Adipocyte (in vitro differentiated cells): ENCODE measurements at regions not wholly inside any gene's neighbourhood (a gene's known extent, or its start where the extent isn't known, plus 50 kb on each side); places are given as distances from the start of the nearest gene placed in this dataset.

ENCODE experiments used
- DNase-seq: peaks from one replicate; pipeline ENCODE4 v3.0.0-alpha.2; 2015; ENCODE audit warnings: low read depth
- H3K27me3 ChIP-seq: replicated peaks from 2 replicates; pipeline ENCODE4 v1.7.0; 2013; ENCODE audit warnings: mild to moderate bottlenecking, low read length, moderate library complexity; ENCODE audit not compliant: control insufficient read depth, insufficient read depth
- H3K36me3 ChIP-seq: 2 replicates; pipeline ENCODE4 v1.7.0; 2013; ENCODE audit warnings: low read length, mild to moderate bottlenecking, moderate library complexity; ENCODE audit not compliant: control insufficient read depth, insufficient read depth, severe bottlenecking
- H3K4me1 ChIP-seq: 2 replicates; pipeline ENCODE4 v1.7.0; 2013; ENCODE audit warnings: mild to moderate bottlenecking, low read length, moderate library complexity; ENCODE audit not compliant: control insufficient read depth, insufficient read depth
- H3K4me3 ChIP-seq: 2 replicates; pipeline ENCODE4 v1.7.0; 2013; ENCODE audit warnings: mild to moderate bottlenecking, low read length, moderate library complexity
- H3K9ac ChIP-seq: 2 replicates; pipeline ENCODE4 v1.7.0; 2013; ENCODE audit warnings: mild to moderate bottlenecking, low read length, moderate library complexity
- H3K9me3 ChIP-seq: 2 replicates; pipeline ENCODE4 v1.7.0; 2013; ENCODE audit warnings: mild to moderate bottlenecking, low read length, moderate library complexity; ENCODE audit not compliant: control insufficient read depth

DNA sequence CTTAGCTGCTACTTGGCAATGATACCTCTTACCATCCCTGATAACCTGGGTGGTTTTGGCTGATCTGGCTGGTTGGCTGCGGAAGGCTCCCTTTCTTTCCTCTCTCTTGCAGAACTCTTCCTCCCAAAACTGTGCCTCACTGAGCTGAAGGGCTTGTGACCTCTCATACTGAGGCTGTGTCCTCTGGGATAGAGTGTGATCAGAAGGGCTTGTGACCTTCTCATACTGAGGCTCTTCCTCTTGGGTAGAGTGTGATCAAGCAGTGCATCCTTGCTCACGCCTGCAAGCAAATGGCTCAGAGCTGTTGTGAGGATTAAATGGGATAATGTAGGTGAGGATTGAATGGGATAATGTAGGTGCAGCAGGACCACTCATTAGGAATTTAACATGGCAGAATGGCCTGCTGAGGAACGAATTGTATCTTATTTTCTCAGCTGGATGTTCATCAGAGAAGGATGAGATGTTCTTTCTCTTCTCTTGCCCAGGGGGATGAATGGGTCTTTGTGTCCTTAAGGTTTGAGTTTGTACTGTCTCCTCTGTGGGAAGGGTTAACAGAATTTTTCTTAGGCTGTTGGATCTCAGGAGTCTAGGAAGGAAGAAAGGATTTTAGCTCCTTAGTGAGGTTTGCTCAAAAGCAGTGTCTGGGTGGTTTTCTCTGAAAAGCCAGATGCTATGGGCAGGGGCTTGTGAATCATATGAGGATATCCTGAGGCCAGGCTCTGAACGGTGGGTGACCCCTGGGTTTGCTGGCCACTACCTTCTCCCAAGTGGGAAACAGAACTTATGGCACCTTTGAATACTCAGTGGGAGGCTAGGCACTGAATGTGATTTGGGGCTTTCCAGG is 130.0 kb upstream of the HS3ST2 start:
- no peak for DNase-seq
- H3K36me3 ChIP-seq = no peaks in the 10 kb centered on the region
- peaks cover 17% of the 10 kb centered on the region for H3K9me3 ChIP-seq
- peak overlapping the region; percentile 78 for H3K9ac ChIP-seq
- peaks cover 34% of the 10 kb centered on the region for H3K4me1 ChIP-seq
- H3K27me3 ChIP-seq = peaks cover 11% of the 10 kb centered on the region
- H3K4me3 ChIP-seq = no peak overlapping the region

DNA sequence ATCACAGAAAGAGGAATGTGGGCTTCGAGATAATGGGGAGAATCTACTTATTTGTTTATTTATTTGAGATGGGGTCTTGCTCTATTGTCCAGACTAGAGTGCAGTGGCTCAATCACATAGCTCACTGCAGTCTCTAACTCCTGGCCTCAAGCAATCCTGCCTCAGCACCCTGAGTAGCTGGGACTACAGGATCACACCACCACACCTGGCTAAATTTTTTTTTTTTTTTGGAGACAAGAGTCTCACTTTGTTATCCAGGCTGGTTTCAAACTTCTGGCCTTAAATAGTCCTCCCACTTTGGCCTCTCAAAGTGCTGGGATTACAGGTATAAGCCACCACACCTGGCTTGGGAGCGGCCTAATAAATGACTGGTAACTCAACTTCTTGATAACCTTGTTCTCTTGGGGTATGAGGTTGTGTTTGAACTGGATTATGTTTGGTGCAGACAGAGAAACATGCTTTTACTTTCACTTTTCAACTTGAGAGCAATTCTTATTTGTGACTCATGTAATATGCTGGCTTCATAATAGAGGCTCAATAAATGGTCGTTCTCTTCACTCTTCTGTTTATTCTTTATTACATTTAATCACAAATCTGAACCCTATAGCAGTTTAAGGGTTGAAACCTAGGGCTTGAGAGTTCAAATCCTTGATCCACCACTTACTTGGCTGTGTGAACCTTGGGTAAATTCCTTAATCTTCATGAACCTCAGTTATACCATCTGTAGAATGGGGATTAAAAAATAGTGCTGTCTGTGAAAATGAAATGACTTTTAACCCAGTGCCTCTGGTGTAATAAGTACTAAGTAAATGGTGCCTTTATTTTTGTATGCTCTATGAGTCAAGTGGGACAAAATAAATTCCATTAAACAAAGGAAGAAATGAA is 129.1 kb upstream of the HS3ST2 start:
- peak overlapping the region; percentile 78 for H3K9ac ChIP-seq
- peak; percentile 15 for DNase-seq
- peak overlapping the region; percentile 54 for H3K4me3 ChIP-seq
- H3K4me1 ChIP-seq = peaks cover 34% of the 10 kb centered on the region
- peaks cover 23% of the 10 kb centered on the region for H3K9me3 ChIP-seq
- H3K36me3 ChIP-seq = no peaks in the 10 kb centered on the region
- peaks cover 2% of the 10 kb centered on the region for H3K27me3 ChIP-seq

DNA sequence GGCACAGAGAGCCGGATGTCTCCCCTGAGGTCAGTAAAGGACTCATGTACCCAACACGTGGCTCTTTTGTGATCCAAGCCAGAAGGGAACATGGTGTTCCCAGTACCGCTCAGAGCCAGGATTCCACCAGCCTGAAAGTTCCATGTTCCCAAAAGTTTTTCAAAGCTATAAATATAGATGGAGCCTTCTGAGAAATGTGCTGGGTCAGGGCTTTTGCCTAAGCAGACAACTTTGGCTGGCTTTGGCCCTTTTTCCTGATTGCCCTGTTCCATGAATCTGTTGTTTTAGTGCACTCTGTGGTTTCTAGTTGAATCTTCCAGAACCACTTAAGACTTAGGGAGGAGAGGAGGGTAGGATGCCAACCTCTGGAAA is 128.5 kb upstream of the HS3ST2 start:
- DNase-seq = no peak
- peak overlapping the region; percentile 78 for H3K9ac ChIP-seq
- H3K4me3 ChIP-seq = peak overlapping the region; percentile 39
- peaks cover 34% of the 10 kb centered on the region for H3K4me1 ChIP-seq
- H3K36me3 ChIP-seq = no peaks in the 10 kb centered on the region
- H3K27me3 ChIP-seq = no peaks in the 10 kb centered on the region
- peaks cover 28% of the 10 kb centered on the region for H3K9me3 ChIP-seq

DNA sequence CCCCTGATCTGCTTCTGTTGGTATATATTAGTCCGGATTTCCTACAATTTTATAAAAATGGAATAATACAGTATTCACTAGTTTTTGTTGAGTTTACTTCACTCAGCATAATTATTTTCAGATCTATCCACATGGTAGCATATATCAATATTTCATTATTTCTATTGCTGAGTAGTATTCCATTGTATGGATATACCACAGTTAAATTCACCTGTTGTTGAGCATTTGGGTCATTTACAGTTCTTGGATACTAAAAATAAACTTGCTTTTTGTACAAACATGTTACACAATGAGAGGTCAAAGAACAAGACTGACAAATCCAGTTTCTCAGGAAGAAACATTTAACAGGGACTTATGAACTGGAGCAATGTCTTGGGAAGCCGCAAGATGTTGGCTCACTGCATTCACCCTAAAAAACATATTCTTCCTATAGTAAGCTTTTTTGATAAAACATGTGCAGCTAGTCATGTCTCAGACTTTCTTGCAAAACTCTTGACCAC is 126.9 kb upstream of the HS3ST2 start:
- no peaks in the 10 kb centered on the region for H3K36me3 ChIP-seq
- H3K4me3 ChIP-seq = peak overlapping the region; percentile 19
- H3K9me3 ChIP-seq = peaks cover 28% of the 10 kb centered on the region
- no peaks in the 10 kb centered on the region for H3K27me3 ChIP-seq
- H3K4me1 ChIP-seq = peaks cover 43% of the 10 kb centered on the region
- no peak overlapping the region for H3K9ac ChIP-seq
- no peak for DNase-seq

DNA sequence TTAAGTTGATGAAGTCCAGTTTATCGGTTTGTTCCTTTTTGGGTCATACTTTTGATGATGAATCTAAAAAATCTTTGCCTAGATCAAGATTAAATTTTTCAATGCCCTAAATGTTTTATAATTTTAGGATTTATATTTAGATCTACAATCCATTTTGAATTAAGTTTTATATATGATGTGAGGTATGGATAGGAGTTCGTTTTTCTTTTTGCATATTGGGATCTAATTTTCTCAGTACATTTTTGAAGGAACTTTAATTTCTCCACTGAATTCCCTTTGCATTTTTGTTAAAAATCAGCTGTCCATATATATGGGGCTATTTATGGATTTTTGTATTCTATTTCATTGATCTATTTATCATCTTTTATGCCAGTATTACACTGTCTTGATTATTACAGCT is 125.5 kb upstream of the HS3ST2 start:
- Histone ChIP-seq H3K9me3 (peaks cover 33% of the 10 kb centered on the region), H3K36me3 (no peaks in the 10 kb centered on the region), H3K27me3 (no peaks in the 10 kb centered on the region), H3K4me3 (no peak overlapping the region), H3K9ac (no peak overlapping the region), H3K4me1 (peaks cover 57% of the 10 kb centered on the region)
- no peak for DNase-seq

DNA sequence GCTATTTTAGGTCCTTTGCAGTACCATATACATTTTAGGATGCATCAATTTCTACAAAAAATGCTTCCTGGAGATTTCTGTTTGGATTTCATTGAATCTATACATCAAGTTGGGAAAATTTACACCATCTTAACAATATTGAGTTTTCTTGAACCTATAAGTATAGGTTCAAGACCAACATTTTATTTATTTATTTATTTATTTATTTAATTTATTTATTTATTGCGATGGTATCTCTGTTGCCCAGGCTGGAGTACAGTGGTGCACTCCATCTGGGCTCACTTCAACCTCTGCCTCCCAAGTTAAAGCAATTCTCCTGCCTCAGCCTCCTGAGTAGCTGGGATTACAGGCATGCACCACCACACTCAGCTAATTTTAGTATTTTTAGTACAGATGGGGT is 125.0 kb upstream of the HS3ST2 start:
- no peak overlapping the region for H3K9ac ChIP-seq
- H3K9me3 ChIP-seq = peaks cover 33% of the 10 kb centered on the region
- H3K4me3 ChIP-seq = no peak overlapping the region
- no peak for DNase-seq
- no peaks in the 10 kb centered on the region for H3K27me3 ChIP-seq
- no peaks in the 10 kb centered on the region for H3K36me3 ChIP-seq
- H3K4me1 ChIP-seq = peaks cover 57% of the 10 kb centered on the region

DNA sequence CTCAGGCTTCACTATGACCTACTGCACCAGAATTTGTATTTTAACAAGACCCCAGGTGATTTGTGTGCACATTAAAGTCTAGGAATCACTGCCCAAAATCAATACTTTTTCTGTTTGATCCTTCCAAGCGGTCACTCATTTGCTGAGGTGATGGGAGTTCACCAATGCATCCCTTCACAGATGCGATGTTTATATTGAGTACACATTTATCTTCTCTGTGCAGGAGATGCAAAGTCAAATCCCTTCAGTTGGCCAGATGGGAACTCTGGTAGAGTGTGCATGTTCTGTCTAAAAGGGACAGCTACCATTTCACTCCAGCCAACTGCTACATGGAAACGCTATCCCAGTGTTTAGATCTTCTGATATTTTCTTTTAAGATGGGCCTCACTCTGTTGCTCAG is 122.6 kb upstream of the HS3ST2 start:
- no peaks in the 10 kb centered on the region for H3K27me3 ChIP-seq
- peaks cover 51% of the 10 kb centered on the region for H3K4me1 ChIP-seq
- no peaks in the 10 kb centered on the region for H3K36me3 ChIP-seq
- H3K9me3 ChIP-seq = peaks cover 30% of the 10 kb centered on the region
- no peak overlapping the region for H3K9ac ChIP-seq
- DNase-seq = no peak
- no peak overlapping the region for H3K4me3 ChIP-seq

DNA sequence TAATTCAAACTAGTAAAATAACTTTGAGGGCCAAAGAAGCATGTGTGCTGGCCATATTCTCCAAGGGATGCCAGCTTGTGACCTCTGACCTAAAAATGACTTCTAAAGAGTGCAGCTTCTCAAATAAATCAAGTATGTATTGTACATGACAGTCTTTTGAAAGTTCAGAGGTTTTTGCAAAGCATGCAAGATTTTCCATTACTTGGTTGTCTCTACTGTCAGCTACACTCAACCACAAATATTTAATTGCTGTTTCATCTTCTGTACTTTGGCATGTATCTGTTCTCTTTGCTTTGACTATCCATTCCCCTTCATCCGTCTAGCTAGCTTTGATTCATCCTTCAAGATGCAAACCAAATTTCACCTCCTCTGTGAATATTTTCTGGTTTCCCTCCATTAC is 121.9 kb upstream of the HS3ST2 start:
- no peak for DNase-seq
- Histone ChIP-seq H3K27me3 (no peaks in the 10 kb centered on the region), H3K9me3 (peaks cover 23% of the 10 kb centered on the region), H3K4me3 (no peak overlapping the region), H3K4me1 (peaks cover 51% of the 10 kb centered on the region), H3K36me3 (no peaks in the 10 kb centered on the region), H3K9ac (peak overlapping the region; percentile 21)

DNA sequence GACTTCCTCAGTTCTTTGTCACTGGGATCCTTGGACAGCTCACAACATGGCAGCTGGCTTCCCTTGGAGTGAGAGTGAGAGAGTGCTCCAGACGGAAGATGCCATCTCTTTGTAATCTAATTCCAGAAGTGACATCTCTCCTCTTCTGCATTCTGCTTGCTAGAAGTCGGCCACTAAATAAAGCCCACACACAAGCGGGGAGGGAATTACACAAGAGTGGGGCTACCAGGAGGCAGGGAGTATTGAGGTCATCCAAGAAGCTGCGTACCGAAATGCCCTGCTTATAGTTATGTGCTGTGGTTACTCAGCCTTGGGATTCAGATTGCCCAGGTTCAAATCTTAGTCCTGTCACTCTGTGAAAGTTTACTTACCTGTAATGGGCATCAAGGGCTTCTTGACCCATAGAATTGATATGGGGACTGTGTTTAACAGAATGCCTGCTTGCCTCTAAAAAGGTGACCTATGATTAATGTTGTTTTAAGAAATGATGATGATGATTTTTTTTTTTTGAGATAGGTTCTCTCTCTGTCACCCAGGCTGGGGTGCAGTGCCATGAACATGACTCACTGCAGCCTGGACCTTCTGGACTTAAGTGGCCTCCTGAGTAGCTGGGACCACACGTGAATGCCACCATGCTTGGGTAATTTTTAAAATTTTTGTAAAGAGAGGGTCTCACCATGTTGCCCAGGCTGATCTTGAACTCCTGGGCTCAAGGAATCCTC is 120.9 kb upstream of the HS3ST2 start:
- peaks cover 15% of the 10 kb centered on the region for H3K9me3 ChIP-seq
- H3K4me1 ChIP-seq = peaks cover 47% of the 10 kb centered on the region
- H3K27me3 ChIP-seq = no peaks in the 10 kb centered on the region
- peak overlapping the region; percentile 21 for H3K9ac ChIP-seq
- no peaks in the 10 kb centered on the region for H3K36me3 ChIP-seq
- H3K4me3 ChIP-seq = no peak overlapping the region
- DNase-seq = no peak

DNA sequence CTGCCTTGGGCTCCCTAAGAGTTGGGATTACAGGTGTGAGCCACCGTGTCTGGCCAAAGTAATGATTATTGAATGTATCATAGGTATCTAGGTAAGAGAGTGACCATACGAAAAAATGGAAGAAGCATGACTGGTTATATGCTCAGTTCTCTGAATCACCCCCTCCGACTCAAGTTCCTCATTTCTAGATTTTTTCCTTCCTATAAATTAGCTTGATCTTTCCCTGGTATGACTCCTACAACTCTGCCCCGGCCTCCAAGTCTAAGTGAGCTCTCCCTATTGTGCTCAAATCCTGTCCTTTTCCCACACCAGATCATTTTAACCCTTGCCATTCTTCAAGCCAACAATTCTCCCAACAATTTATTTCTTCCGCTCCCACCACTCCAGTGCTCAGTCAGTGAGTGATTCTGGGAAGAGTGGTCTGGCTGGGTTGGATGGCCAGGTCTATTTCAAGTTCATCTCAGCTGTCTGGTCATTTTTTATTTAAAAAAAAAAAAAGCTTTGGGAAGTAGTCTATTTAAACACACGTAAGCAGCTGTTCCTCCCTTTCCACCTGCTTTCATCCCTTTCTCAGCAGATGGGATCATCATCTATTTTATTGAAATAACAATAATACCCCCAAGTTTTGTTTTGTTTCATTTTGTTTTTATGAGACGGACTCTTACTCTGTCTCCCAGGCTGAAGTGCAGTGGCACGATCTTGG is 120.2 kb upstream of the HS3ST2 start:
- no peaks in the 10 kb centered on the region for H3K27me3 ChIP-seq
- no peak overlapping the region for H3K9ac ChIP-seq
- H3K9me3 ChIP-seq = peaks cover 15% of the 10 kb centered on the region
- DNase-seq = no peak
- no peaks in the 10 kb centered on the region for H3K36me3 ChIP-seq
- H3K4me1 ChIP-seq = peaks cover 47% of the 10 kb centered on the region
- H3K4me3 ChIP-seq = no peak overlapping the region
